ENCODE measurements at regions not wholly inside any gene's neighbourhood (a gene's known extent, or its start where the extent isn't known, plus 50 kb on each side); places are given as distances from the start of the nearest gene placed in this dataset.

- Histone ChIP-seq H3K9me3 (ENCODE audit: control insufficient read depth in 1 of 2, insufficient read depth in 1 of 2, low read depth in 1 of 2, low read length in 2 of 2) (no peaks in the 10 kb centered on the region), H3K27ac (ENCODE audit: low read depth, low read length) (no peak overlapping the region), H3K27me3 (ENCODE audit: insufficient read depth, low read length) (peaks cover 7% of the 10 kb centered on the region; the same call in 1 of the 2 replicates), H3K9ac (ENCODE audit: low read length) (no peak overlapping the region), H3K4me3 (replicated peaks in 1 of 2; ENCODE audit: low read depth in 1 of 2, low read length in 2 of 2) (no peak overlapping the region), H3K36me3 (ENCODE audit: control insufficient read depth in 1 of 2, insufficient read depth in 2 of 2, low read length in 2 of 2) (no peaks in the 10 kb centered on the region), H3K4me2 (ENCODE audit: low read length) (no peak overlapping the region), H2AFZ (ENCODE audit: low read depth, low read length, poor library complexity, severe bottlenecking) (no peak overlapping the region), H3K79me2 (ENCODE audit: insufficient read depth, low read length) (no peaks in the 10 kb centered on the region), H3K4me1 (ENCODE audit: control insufficient read depth in 1 of 2, insufficient read depth in 2 of 2, low read length in 2 of 2) (peaks cover 2 to 8% of the 10 kb centered on the region in 2 experiments; a peak in 2 of 4 replicates), H3K9me2 (ENCODE audit: insufficient read depth) (no peaks in the 10 kb centered on the region), H4K20me1 (ENCODE audit: insufficient read depth) (no peaks in the 10 kb centered on the region)
- ChIA-PET POLR2A (no interaction called here), CTCF (no interaction called here), RAD21 (ENCODE audit: low non-redundant PET in 1 of 2, low total read pairs in 2 of 2, uncharacterized antibody in 2 of 2, unreplicated experiment in 2 of 2) (no interaction called here)
- DNase-seq (ENCODE audit: low read depth, low spot score) (no peak), ATAC-seq (no peak)
- BruUV-seq (replicated peaks) = no TSS peak
- intact Hi-C loops (cut with micrococcal nuclease) = loop anchor here (5.0 to 10.0 kb wide), 2 partner anchors 179 to 426 kb away; no protein-coding TSS in a partner anchor
- TF ChIP-seq SRF (IDR thresholded peaks at IDR 0.05; ENCODE audit: low read depth) = no peak
- no peak for TF ChIP-seq RAD21 (IDR thresholded peaks at IDR 0.05; ENCODE audit: low read depth)
- no peak for TF ChIP-seq ATF3 (IDR thresholded peaks at IDR 0.05)
- no peak for TF ChIP-seq CEBPB (IDR thresholded peaks at IDR 0.05; ENCODE audit: low read depth)
- no peak for TF ChIP-seq EGR1 (IDR thresholded peaks at IDR 0.05; ENCODE audit: low read depth)
- no peak for TF ChIP-seq ZNF274 (IDR thresholded peaks at IDR 0.05; ENCODE audit: low read depth, low read length)
- TF ChIP-seq CTCF (IDR thresholded peaks at IDR 0.05 in 2 of 3, conservative IDR thresholded peaks at IDR 0.05 in 1 of 3; ENCODE audit: borderline replicate concordance in 1 of 3, insufficient read depth in 1 of 3, low read depth in 2 of 3, low read length in 2 of 3) = no peak
- TF ChIP-seq FOSL1 (IDR thresholded peaks at IDR 0.05; ENCODE audit: low read depth) = no peak
- no peak for TF ChIP-seq YY1 (IDR thresholded peaks at IDR 0.05; ENCODE audit: extremely low read depth, insufficient replicate concordance, low read depth, low read length)
- TF ChIP-seq CBX3 (IDR thresholded peaks at IDR 0.05; ENCODE audit: low read depth) = no peak
- TF ChIP-seq TCF7L2 (IDR thresholded peaks at IDR 0.05; ENCODE audit: borderline replicate concordance, extremely low read depth, insufficient read depth, insufficient read length) = no peak
- no peak for TF ChIP-seq ZFX (IDR thresholded peaks at IDR 0.05)
Measured at GRCh38 chr19:30225676-30226463, 146.3 kb upstream of the ZNF536 start.
